Mammary epithelial cell (primary cell): ENCODE measurements at regions not wholly inside any gene's neighbourhood (a gene's known extent, or its start where the extent isn't known, plus 50 kb on each side); places are given as distances from the start of the nearest gene placed in this dataset.

ENCODE experiments used
- CTCF ChIP-seq, 2 donors: IDR thresholded peaks in 1 of 2; conservative IDR thresholded peaks in 1 of 2; 2 replicates each; pipeline ENCODE4 v1.5.1; 2011 to 2012; ENCODE audit warnings: inconsistent platforms in 2 of 2, low read length in 2 of 2, mild to moderate bottlenecking in 2 of 2, control low read depth in 1 of 2, low read depth in 1 of 2; ENCODE audit not compliant: insufficient read depth in 1 of 2; ENCODE audit errors: extremely low read depth in 1 of 2
- EZH2 ChIP-seq: IDR thresholded peaks from 2 replicates; pipeline ENCODE4 v1.6.1; 2012; ENCODE audit warnings: low read length, inconsistent platforms, borderline replicate concordance

DNA sequence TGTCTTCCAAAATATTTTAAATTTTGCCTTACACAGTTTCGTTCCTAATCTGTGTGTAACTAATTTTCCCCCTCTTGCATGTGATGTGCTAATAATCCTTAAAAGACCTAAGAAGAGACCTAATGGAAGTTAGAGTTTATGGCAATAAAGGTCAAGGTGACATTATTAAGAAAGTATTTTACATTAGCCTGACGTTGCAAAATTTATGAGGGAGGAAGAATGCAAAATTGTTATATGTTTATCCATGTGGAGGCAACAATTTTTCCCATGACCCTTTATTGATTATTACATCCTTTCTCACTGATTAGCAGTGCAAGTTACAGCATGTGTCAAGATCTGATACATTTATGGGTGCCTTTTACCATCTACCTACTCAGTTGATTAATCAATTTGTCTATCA, 373.8 kb upstream of the ROBO1 start:
- TF ChIP-seq CTCF (conservative IDR thresholded peaks at IDR 0.05 in 1 of 2, IDR thresholded peaks at IDR 0.05 in 1 of 2; ENCODE audit: extremely low read depth in 1 of 2, insufficient read depth in 1 of 2, low read depth in 1 of 2, low read length in 2 of 2) (no peak), EZH2 (no peak)
